ENCODE measurements at regions not wholly inside any gene's neighbourhood (a gene's known extent, or its start where the extent isn't known, plus 50 kb on each side); places are given as distances from the start of the nearest gene placed in this dataset.

DNA sequence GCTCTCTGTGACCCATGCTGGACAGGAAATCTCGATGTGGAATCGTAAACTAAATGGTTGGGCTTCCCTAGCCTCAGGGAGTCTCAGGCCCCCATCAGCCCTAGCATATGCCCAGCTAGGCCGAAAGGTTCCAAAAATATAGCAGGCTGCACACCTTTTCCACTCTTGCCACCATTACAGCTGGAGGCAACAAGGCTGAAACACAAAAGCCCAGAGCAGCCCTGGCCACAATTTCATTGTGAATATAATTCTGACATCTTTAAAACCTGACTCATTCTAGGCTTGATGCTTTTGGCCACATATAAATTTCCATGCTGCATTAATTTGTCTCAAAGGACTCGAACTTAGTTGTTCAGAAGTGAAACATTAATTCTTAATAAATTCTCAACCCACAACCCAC, 382.2 kb downstream of the GRIN2B start:
- in situ Hi-C loops (cut with HindIII; ENCODE audit: extremely low pct_ligation_motif_present, low pct_unique_long_range_greater_than_20kb) (no loop called here), intact Hi-C loops (cut with micrococcal nuclease; ENCODE audit: unreplicated experiment) (no loop called here)
- FAIRE-seq (no peak), DNase-seq (ENCODE audit: low spot score) (no peak), ATAC-seq (no peak)
- BruUV-seq (replicated peaks): no TSS peak
- no peaks in the 10 kb centered on the region for H3K27me3 ChIP-seq (ENCODE audit: control insufficient read depth in 1 of 2, insufficient read depth in 2 of 2, low read length in 2 of 2)
- no peak overlapping the region for H3K27ac ChIP-seq (ENCODE audit: extremely low read length, insufficient read depth, low read length)
- WGBS (ENCODE audit: low lambda C conversion rate): 10% methylated on average over 4 of the region's 4 CpGs
- no peaks in the 10 kb centered on the region for H3K36me3 ChIP-seq (replicated peaks in 1 of 2; ENCODE audit: control insufficient read depth in 1 of 2, insufficient read depth in 2 of 2, low read length in 2 of 2)
- H3K4me1 ChIP-seq (ENCODE audit: insufficient read depth, low read length): no peaks in the 10 kb centered on the region
- no peak overlapping the region for H3K4me3 ChIP-seq (replicated peaks in 1 of 3; ENCODE audit: insufficient read depth in 1 of 3, low read depth in 2 of 3, low read length in 3 of 3)
- no peak overlapping the region for H3K9ac ChIP-seq (ENCODE audit: insufficient read depth, low read depth, low read length)
- H2AFZ ChIP-seq (ENCODE audit: low read length): no peak overlapping the region
- H3K9me3 ChIP-seq (ENCODE audit: low read length): peaks cover 6% of the 10 kb centered on the region
- no peaks in the 10 kb centered on the region for H4K20me1 ChIP-seq (ENCODE audit: insufficient read depth, low read length)
- no peaks in the 10 kb centered on the region for H3K79me2 ChIP-seq (ENCODE audit: insufficient read depth, low read length)
- ChIA-PET POLR2A (no interaction called here), CTCF (ENCODE audit: low intra/inter-chr PET ratio, low total read pairs) (no interaction called here)
- no peak overlapping the region for H3K4me2 ChIP-seq (ENCODE audit: low read depth, low read length)
- TF ChIP-seq ELF1 (CRISPR knock-in tag; IDR thresholded peaks at IDR 0.05) (no peak), GABPB1 (CRISPR knock-in tag; IDR thresholded peaks at IDR 0.05) (no peak), ZNF652 (CRISPR knock-in tag; IDR thresholded peaks at IDR 0.05; ENCODE audit: borderline replicate concordance, low read depth) (no peak), ZBTB33 (CRISPR knock-in tag; IDR thresholded peaks at IDR 0.05) (no peak), ZNF704 (CRISPR knock-in tag; IDR thresholded peaks at IDR 0.05; ENCODE audit: borderline replicate concordance) (no peak), TGIF2 (CRISPR knock-in tag; IDR thresholded peaks at IDR 0.05) (no peak), ZNF264 (CRISPR knock-in tag; IDR thresholded peaks at IDR 0.05) (no peak), SOX13 (IDR thresholded peaks at IDR 0.05) (no peak), SOX13 (CRISPR knock-in tag; conservative IDR thresholded peaks at IDR 0.05 in 1 of 2, IDR thresholded peaks at IDR 0.05 in 1 of 2) (no peak), NFRKB (IDR thresholded peaks at IDR 0.05) (no peak), ZNF790 (CRISPR knock-in tag; IDR thresholded peaks at IDR 0.05; ENCODE audit: borderline replicate concordance) (no peak), NBN (conservative IDR thresholded peaks at IDR 0.05) (no peak), HOXA9 (CRISPR knock-in tag; IDR thresholded peaks at IDR 0.05; ENCODE audit: borderline replicate concordance) (no peak), KDM6A (CRISPR knock-in tag; IDR thresholded peaks at IDR 0.05; ENCODE audit: low read depth) (no peak), GLI4 (CRISPR knock-in tag; IDR thresholded peaks at IDR 0.05; ENCODE audit: borderline replicate concordance) (no peak), ZNF713 (CRISPR knock-in tag; IDR thresholded peaks at IDR 0.05) (no peak), GLMP (CRISPR knock-in tag; IDR thresholded peaks at IDR 0.05; ENCODE audit: borderline replicate concordance) (no peak)
- TF ChIP-seq, protein P1, sequence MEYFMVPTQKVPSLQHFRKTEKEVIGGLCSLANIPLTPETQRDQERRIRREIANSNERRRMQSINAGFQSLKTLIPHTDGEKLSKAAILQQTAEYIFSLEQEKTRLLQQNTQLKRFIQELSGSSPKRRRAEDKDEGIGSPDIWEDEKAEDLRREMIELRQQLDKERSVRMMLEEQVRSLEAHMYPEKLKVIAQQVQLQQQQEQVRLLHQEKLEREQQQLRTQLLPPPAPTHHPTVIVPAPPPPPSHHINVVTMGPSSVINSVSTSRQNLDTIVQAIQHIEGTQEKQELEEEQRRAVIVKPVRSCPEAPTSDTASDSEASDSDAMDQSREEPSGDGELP (IDR thresholded peaks at IDR 0.05; ENCODE audit: borderline replicate concordance, low read depth): no peak
- TF ChIP-seq, protein P2, sequence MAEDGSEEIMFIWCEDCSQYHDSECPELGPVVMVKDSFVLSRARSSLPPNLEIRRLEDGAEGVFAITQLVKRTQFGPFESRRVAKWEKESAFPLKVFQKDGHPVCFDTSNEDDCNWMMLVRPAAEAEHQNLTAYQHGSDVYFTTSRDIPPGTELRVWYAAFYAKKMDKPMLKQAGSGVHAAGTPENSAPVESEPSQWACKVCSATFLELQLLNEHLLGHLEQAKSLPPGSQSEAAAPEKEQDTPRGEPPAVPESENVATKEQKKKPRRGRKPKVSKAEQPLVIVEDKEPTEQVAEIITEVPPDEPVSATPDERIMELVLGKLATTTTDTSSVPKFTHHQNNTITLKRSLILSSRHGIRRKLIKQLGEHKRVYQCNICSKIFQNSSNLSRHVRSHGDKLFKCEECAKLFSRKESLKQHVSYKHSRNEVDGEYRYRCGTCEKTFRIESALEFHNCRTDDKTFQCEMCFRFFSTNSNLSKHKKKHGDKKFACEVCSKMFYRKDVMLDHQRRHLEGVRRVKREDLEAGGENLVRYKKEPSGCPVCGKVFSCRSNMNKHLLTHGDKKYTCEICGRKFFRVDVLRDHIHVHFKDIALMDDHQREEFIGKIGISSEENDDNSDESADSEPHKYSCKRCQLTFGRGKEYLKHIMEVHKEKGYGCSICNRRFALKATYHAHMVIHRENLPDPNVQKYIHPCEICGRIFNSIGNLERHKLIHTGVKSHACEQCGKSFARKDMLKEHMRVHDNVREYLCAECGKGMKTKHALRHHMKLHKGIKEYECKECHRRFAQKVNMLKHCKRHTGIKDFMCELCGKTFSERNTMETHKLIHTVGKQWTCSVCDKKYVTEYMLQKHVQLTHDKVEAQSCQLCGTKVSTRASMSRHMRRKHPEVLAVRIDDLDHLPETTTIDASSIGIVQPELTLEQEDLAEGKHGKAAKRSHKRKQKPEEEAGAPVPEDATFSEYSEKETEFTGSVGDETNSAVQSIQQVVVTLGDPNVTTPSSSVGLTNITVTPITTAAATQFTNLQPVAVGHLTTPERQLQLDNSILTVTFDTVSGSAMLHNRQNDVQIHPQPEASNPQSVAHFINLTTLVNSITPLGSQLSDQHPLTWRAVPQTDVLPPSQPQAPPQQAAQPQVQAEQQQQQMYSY (CRISPR knock-in tag; IDR thresholded peaks at IDR 0.05): no peak

Data from HepG2 (cell line).